GM23338 (cell line): ENCODE measurements at regions not wholly inside any gene's neighbourhood (a gene's known extent, or its start where the extent isn't known, plus 50 kb on each side); places are given as distances from the start of the nearest gene placed in this dataset.

Source experiments
- ATAC-seq: fragments of 200-7000 bp; cut with Tn5 transposase; 3 replicates; pipeline ENCODE4 v1.9.1; 2020
- DNase-seq: peaks from one replicate; pipeline ENCODE4 v3.0.0-alpha.2; 2015; ENCODE audit warnings: low spot score
- H2AFZ ChIP-seq: fragments of 200-600 bp; sonication (generic); 2 replicates; pipeline ENCODE4 v1.8.0; 2016; ENCODE audit warnings: antibody characterized with exemption, mild to moderate bottlenecking, moderate library complexity
- H3F3A ChIP-seq: fragments of 200-600 bp; sonication (generic); replicated peaks from 2 replicates; pipeline ENCODE4 v1.8.0; 2017; ENCODE audit warnings: antibody characterized with exemption, mixed run types, low read depth
- H3K27ac ChIP-seq: fragments of 200-600 bp; sonication (generic); 2 replicates; pipeline ENCODE4 v1.6.1; 2016; ENCODE audit warnings: low read depth
- H3K27me3 ChIP-seq: fragments of 200-600 bp; sonication (generic); 2 replicates; pipeline ENCODE4 v1.8.0; 2016; ENCODE audit warnings: mild to moderate bottlenecking, mixed run types, moderate library complexity; ENCODE audit not compliant: insufficient read depth
- H3K36me3 ChIP-seq: fragments of 200-600 bp; sonication (generic); 2 replicates; pipeline ENCODE4 v1.8.0; 2016; ENCODE audit warnings: mild to moderate bottlenecking; ENCODE audit not compliant: insufficient read depth
- H3K4me1 ChIP-seq: fragments of 200-600 bp; sonication (generic); 2 replicates; pipeline ENCODE4 v1.8.0; 2016; ENCODE audit warnings: mild to moderate bottlenecking, moderate library complexity; ENCODE audit not compliant: insufficient read depth
- H3K4me2 ChIP-seq: fragments of 200-600 bp; sonication (generic); 2 replicates; pipeline ENCODE4 v1.7.1; 2017; ENCODE audit warnings: mixed run types
- H3K4me3 ChIP-seq: fragments of 200-600 bp; sonication (generic); 2 replicates; pipeline ENCODE4 v1.6.1; 2016; ENCODE audit warnings: mixed run types
- H3K79me2 ChIP-seq: fragments of 200-600 bp; sonication (generic); replicated peaks from 2 replicates; pipeline ENCODE4 v1.8.0; 2017; ENCODE audit warnings: mild to moderate bottlenecking; ENCODE audit not compliant: insufficient read depth
- H3K9me2 ChIP-seq: fragments of 200-600 bp; sonication (generic); 2 replicates; pipeline ENCODE4 v1.8.0; 2017; ENCODE audit not compliant: insufficient read depth
- H4K20me1 ChIP-seq: fragments of 200-600 bp; sonication (generic); replicated peaks from 2 replicates; pipeline ENCODE4 v1.8.0; 2017; ENCODE audit warnings: mild to moderate bottlenecking; ENCODE audit not compliant: insufficient read depth
- H3K27ac Mint-ChIP-seq: 2 replicates; pipeline ENCODE4 v1.8.0; 2020; ENCODE audit warnings: inconsistent platforms, mild to moderate bottlenecking, moderate library complexity, mixed read lengths
- H3K27me3 Mint-ChIP-seq: 3 replicates; pipeline ENCODE4 v1.8.0; 2022; ENCODE audit warnings: low read depth, mild to moderate bottlenecking, moderate library complexity, mixed read lengths, inconsistent platforms; ENCODE audit not compliant: insufficient read depth, poor library complexity
- H3K36me3 Mint-ChIP-seq: 3 replicates; pipeline ENCODE4 v1.8.0; 2021; ENCODE audit warnings: low read depth, mild to moderate bottlenecking, inconsistent platforms, moderate library complexity, mixed read lengths
- H3K4me1 Mint-ChIP-seq: 3 replicates; pipeline ENCODE4 v1.8.0; 2020; ENCODE audit warnings: mild to moderate bottlenecking, inconsistent platforms, mixed read lengths
- H3K4me3 Mint-ChIP-seq: 3 replicates; pipeline ENCODE4 v1.8.0; 2021; ENCODE audit warnings: moderate library complexity, mild to moderate bottlenecking, inconsistent platforms, mixed read lengths
- H3K9me3 Mint-ChIP-seq: 3 replicates; pipeline ENCODE4 v1.8.0; 2020; ENCODE audit warnings: moderate library complexity, mild to moderate bottlenecking, inconsistent platforms, mixed read lengths
- CREB1 ChIP-seq: fragments of 250-450 bp; sonication (Bioruptor Pico); IDR thresholded peaks from 2 replicates; pipeline ENCODE4 v1.5.0; 2020; ENCODE audit warnings: low read depth, mild to moderate bottlenecking, moderate library complexity
- ETS1 ChIP-seq: IDR thresholded peaks from 2 replicates; pipeline ENCODE4 v1.6.1; 2016; ENCODE audit warnings: antibody characterized with exemption
- EZH2 ChIP-seq: fragments of 200-600 bp; sonication (generic); IDR thresholded peaks from one replicate; pipeline ENCODE4 v1.8.0; 2017; ENCODE audit warnings: antibody characterized with exemption, mild to moderate bottlenecking, low read depth; ENCODE audit not compliant: unreplicated experiment
- EZH2phosphoT487 ChIP-seq: fragments of 200-600 bp; sonication (generic); IDR thresholded peaks from one replicate; pipeline ENCODE4 v1.8.1; 2018; ENCODE audit warnings: antibody characterized with exemption; ENCODE audit not compliant: unreplicated experiment
- NANOG ChIP-seq: IDR thresholded peaks from 2 replicates; pipeline ENCODE4 v1.6.1; 2016; ENCODE audit warnings: antibody characterized with exemption, borderline replicate concordance
- POLR2AphosphoS5 ChIP-seq: IDR thresholded peaks from 2 replicates; pipeline ENCODE4 v1.6.1; 2016; ENCODE audit warnings: antibody characterized with exemption, low read depth
- REST ChIP-seq: IDR thresholded peaks from one replicate; pipeline ENCODE4 v1.6.1; 2018; ENCODE audit warnings: antibody characterized with exemption; ENCODE audit not compliant: unreplicated experiment
- STAT1 ChIP-seq: IDR thresholded peaks from one replicate; pipeline ENCODE4 v1.6.1; 2016; ENCODE audit warnings: antibody characterized with exemption; ENCODE audit not compliant: unreplicated experiment
- ZNF114 ChIP-seq: fragments of 250-450 bp; sonication (Bioruptor Pico); IDR thresholded peaks from 2 replicates; pipeline ENCODE4 v1.5.0; 2020; ENCODE audit warnings: mild to moderate bottlenecking, moderate library complexity
- ZNF331 ChIP-seq: fragments of 250-450 bp; sonication (Bioruptor Pico); IDR thresholded peaks from 2 replicates; pipeline ENCODE4 v1.5.0; 2020; ENCODE audit warnings: low read depth, mild to moderate bottlenecking, moderate library complexity
- TF ChIP-seq, protein P1 (sequence below): fragments of 250-450 bp; sonication (Bioruptor Pico); IDR thresholded peaks from 2 replicates; pipeline ENCODE4 v1.5.0; 2020; ENCODE audit warnings: mild to moderate bottlenecking, moderate library complexity
- TF ChIP-seq, protein P2 (sequence below), 2 experiments: fragments of 200-600 bp in 1 of 2; sonication (generic) in 1 of 2; conservative IDR thresholded peaks; 2 replicates each; pipeline versions ENCODE4 v1.5.1 to v1.6.1; 2016 to 2017; ENCODE audit warnings: antibody characterized with exemption in 2 of 2, low read depth in 2 of 2, mild to moderate bottlenecking in 2 of 2, moderate library complexity in 1 of 2

DNA sequence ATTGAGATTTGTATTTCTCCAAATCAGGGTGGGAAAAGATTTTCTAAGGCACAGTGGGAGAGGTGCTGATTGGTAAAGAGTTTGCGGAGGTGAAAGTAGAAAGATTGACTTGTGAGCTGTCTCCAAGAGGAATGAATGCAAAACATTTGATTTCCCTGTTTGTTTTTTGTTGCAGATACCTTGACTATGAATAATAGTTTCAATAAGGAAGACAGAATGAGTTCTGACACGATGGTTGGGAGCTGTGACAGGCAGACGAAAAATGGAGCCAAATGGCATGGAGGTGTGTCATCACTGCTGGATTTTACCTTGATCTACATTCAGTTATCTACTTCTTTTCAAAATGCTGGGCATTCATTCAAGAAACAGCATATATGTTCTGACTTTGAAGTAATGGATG lies 145.1 kb downstream of the NFKBIZ start:
- Histone ChIP-seq H3K27me3 (no peaks in the 10 kb centered on the region), H3K27ac (no peak overlapping the region), H2AFZ (no peak overlapping the region), H3K9me2 (no peaks in the 10 kb centered on the region), H3K4me1 (no peaks in the 10 kb centered on the region), H3K79me2 (no peaks in the 10 kb centered on the region), H3K4me2 (no peak overlapping the region), H3K4me3 (no peak overlapping the region), H3F3A (no peaks in the 10 kb centered on the region), H3K36me3 (no peaks in the 10 kb centered on the region), H4K20me1 (no peaks in the 10 kb centered on the region)
- Mint-ChIP-seq H3K36me3 (no peaks in the 10 kb centered on the region), H3K27ac (no peak overlapping the region), H3K27me3 (no peaks in the 10 kb centered on the region), H3K9me3 (no peaks in the 10 kb centered on the region), H3K4me3 (no peak overlapping the region), H3K4me1 (no peaks in the 10 kb centered on the region)
- no peak for TF ChIP-seq REST
- TF ChIP-seq ZNF114: no peak
- TF ChIP-seq NANOG: no peak
- TF ChIP-seq, protein P1, sequence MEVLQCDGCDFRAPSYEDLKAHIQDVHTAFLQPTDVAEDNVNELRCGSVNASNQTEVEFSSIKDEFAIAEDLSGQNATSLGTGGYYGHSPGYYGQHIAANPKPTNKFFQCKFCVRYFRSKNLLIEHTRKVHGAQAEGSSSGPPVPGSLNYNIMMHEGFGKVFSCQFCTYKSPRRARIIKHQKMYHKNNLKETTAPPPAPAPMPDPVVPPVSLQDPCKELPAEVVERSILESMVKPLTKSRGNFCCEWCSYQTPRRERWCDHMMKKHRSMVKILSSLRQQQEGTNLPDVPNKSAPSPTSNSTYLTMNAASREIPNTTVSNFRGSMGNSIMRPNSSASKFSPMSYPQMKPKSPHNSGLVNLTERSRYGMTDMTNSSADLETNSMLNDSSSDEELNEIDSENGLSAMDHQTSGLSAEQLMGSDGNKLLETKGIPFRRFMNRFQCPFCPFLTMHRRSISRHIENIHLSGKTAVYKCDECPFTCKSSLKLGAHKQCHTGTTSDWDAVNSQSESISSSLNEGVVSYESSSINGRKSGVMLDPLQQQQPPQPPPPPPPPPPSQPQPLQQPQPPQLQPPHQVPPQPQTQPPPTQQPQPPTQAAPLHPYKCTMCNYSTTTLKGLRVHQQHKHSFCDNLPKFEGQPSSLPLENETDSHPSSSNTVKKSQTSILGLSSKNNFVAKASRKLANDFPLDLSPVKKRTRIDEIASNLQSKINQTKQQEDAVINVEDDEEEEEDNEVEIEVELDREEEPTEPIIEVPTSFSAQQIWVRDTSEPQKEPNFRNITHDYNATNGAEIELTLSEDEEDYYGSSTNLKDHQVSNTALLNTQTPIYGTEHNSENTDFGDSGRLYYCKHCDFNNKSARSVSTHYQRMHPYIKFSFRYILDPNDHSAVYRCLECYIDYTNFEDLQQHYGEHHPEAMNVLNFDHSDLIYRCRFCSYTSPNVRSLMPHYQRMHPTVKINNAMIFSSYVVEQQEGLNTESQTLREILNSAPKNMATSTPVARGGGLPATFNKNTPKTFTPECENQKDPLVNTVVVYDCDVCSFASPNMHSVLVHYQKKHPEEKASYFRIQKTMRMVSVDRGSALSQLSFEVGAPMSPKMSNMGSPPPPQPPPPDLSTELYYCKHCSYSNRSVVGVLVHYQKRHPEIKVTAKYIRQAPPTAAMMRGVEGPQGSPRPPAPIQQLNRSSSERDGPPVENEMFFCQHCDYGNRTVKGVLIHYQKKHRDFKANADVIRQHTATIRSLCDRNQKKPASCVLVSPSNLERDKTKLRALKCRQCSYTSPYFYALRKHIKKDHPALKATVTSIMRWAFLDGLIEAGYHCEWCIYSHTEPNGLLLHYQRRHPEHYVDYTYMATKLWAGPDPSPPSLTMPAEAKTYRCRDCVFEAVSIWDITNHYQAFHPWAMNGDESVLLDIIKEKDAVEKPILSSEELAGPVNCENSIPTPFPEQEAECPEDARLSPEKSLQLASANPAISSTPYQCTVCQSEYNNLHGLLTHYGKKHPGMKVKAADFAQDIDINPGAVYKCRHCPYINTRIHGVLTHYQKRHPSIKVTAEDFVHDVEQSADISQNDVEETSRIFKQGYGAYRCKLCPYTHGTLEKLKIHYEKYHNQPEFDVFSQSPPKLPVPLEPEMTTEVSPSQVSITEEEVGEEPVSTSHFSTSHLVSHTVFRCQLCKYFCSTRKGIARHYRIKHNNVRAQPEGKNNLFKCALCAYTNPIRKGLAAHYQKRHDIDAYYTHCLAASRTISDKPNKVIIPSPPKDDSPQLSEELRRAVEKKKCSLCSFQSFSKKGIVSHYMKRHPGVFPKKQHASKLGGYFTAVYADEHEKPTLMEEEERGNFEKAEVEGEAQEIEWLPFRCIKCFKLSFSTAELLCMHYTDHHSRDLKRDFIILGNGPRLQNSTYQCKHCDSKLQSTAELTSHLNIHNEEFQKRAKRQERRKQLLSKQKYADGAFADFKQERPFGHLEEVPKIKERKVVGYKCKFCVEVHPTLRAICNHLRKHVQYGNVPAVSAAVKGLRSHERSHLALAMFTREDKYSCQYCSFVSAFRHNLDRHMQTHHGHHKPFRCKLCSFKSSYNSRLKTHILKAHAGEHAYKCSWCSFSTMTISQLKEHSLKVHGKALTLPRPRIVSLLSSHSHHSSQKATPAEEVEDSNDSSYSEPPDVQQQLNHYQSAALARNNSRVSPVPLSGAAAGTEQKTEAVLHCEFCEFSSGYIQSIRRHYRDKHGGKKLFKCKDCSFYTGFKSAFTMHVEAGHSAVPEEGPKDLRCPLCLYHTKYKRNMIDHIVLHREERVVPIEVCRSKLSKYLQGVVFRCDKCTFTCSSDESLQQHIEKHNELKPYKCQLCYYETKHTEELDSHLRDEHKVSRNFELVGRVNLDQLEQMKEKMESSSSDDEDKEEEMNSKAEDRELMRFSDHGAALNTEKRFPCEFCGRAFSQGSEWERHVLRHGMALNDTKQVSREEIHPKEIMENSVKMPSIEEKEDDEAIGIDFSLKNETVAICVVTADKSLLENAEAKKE (CRISPR knock-in tag): no peak
- no peak for TF ChIP-seq EZH2phosphoT487
- TF ChIP-seq CREB1 (CRISPR knock-in tag): no peak
- no peak for TF ChIP-seq ETS1
- TF ChIP-seq, protein P2, sequence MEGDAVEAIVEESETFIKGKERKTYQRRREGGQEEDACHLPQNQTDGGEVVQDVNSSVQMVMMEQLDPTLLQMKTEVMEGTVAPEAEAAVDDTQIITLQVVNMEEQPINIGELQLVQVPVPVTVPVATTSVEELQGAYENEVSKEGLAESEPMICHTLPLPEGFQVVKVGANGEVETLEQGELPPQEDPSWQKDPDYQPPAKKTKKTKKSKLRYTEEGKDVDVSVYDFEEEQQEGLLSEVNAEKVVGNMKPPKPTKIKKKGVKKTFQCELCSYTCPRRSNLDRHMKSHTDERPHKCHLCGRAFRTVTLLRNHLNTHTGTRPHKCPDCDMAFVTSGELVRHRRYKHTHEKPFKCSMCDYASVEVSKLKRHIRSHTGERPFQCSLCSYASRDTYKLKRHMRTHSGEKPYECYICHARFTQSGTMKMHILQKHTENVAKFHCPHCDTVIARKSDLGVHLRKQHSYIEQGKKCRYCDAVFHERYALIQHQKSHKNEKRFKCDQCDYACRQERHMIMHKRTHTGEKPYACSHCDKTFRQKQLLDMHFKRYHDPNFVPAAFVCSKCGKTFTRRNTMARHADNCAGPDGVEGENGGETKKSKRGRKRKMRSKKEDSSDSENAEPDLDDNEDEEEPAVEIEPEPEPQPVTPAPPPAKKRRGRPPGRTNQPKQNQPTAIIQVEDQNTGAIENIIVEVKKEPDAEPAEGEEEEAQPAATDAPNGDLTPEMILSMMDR (conservative IDR thresholded peaks at IDR 0.05; ENCODE audit: low read depth in 2 of 2): no peak
- TF ChIP-seq STAT1: no peak
- no peak for TF ChIP-seq ZNF331 (CRISPR knock-in tag)
- no peak for TF ChIP-seq POLR2AphosphoS5
- TF ChIP-seq EZH2: no peak
- DNase-seq (no peak), ATAC-seq (no peak)
